Left cardiac atrium (tissue), 4 donors: ENCODE measurements at regions not wholly inside any gene's neighbourhood (a gene's known extent, or its start where the extent isn't known, plus 50 kb on each side); places are given as distances from the start of the nearest gene placed in this dataset.

Experiments used
- ATAC-seq, 2 donors: fragments of 200-7000 bp; cut with Tn5 transposase; one replicate each; pipeline ENCODE4 v1.9.1; 2020; ENCODE audit warnings: mild to moderate bottlenecking in 2 of 2, moderate library complexity in 2 of 2
- DNase-seq: peaks from one replicate; pipeline ENCODE4 v3.0.0-alpha.2; 2020
- intact Hi-C, 2 donors: fragments of 100-400 bp; cut with DNase I; formaldehyde crosslinking; loops; one replicate each; pipeline versions ENCODE4 v1.14.1 to v1.15.1; 2022 to 2023
- donor health status: DM: no; HTN: yes; CAD: no.
- donor health status: DM: no; HTN: yes; CAD: no; lungs with severe emphysema.
- donor health status: DM: yes; HTN: yes; CAD: no.
- donor health status: Dilated cardiomyopathy.

DNA sequence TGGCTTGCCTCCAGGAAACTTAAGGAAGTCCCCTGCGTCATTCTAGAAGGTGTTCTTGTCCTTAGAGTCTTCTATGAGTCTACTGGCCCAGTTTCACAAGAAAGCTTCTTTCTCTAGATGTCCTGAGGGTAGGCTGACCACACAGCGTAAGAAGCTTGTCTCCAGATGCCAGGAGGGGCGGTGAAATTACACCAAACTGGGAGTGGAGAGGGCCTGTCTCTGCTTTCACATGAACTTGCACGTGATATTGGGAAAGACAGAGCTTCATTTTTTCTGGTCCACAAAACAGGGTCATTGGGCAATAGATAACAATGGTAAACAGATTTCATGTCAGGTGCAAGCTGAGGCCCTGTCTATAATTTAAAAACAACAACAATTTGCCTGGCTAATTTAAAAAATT, 85.7 kb upstream of the TBX3 start:
- ATAC-seq (no peak), DNase-seq (no peak)
- intact Hi-C loops = no loop called here

DNA sequence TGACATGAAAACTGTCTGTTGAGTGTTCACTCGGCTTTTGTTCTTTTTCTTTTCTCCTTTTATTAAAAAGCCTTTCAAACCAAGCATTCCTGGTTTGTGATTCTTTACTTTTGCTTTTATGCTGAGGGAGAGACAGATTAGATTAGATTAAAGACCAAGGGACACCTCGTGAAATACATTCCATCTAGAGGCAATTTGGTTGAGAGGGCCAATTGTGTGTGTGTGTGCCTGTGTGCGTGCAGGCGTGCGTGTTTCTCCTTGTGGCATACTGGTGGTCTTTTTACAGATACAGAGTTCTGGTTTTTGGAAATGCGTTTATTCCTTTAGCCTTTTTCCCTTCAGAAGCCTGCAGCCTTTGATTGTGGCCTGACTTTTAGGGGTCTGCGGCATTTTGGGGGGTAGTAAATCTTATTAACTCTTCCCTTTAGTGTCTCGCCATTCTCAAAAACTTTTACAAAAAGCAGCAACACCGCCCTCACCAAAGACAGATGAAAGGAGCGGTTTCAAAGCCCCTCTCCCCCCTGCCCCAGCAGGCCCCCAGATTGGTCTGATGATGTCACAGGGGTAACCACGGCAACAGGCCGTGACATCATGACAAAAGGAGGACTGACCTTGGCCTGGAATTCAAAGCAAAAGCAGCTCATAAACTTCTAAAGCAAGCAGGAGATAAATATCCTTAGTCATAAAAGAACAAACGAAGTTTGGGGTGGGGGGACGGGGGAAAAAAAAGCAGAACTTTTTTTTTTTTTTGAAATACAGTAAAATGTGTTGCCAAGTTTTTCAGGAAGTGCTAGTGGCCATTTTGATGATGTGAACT, 84.1 kb upstream of the TBX3 start:
- ATAC-seq = no peak
- no peak for DNase-seq
- intact Hi-C loops = no loop called here

DNA sequence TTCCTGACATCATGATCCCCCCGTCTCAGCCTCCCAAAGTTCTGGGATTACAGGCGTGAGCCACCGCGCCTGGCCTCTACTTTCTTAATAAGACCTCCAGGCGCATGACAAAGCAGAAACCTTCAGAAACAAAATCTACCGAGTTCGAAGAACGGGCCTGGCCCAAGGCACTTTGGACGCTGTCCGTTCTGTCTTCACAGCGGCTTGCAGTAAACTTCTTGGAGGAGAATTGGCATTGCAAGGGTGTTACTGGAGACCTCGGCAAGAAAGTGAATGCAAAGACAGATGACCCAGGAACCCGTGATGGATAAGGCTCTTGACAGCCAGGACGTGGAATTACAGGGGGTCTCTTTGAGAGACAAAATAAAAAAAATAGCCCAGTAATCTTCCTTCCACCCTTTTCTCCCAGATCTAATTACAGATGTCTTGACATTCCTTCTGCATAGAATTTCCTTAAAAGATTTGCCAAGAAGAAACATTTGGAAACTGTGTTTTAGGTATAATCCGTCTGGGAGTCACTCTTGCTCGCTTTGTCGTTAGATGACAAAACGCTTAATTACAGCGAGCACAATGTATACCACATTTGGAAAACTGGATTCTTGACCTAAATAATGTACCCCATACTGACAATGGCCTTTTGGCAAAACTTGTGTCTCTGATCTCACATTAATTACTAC, 83.2 kb upstream of the TBX3 start:
- intact Hi-C loops = no loop called here
- ATAC-seq (no peak), DNase-seq (no peak)

GRCh38 chr12:114765960-114766691, 82.2 kb upstream of the TBX3 start:
- no peak for ATAC-seq
- intact Hi-C loops = no loop called here
- no peak for DNase-seq

DNA sequence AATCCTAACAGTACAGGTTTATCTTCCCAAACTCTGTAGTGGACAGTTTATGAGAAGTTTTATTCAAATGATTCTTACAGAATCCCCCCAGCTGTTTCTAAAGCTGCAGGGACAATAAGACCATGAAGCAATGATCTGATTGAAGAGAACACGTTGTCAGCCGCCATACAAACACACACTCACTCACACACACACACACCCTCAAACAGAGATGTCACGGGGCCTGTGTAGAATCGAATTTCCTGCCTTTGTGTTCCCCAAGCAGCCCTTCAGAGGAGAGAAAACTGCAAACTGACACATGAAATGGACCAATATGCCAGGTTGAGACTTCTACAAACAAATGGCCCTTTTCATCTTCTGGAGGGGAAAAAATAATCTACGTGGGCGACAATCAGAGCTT, 80.5 kb upstream of the TBX3 start:
- intact Hi-C loops = no loop called here
- no peak for DNase-seq
- no peak for ATAC-seq

DNA sequence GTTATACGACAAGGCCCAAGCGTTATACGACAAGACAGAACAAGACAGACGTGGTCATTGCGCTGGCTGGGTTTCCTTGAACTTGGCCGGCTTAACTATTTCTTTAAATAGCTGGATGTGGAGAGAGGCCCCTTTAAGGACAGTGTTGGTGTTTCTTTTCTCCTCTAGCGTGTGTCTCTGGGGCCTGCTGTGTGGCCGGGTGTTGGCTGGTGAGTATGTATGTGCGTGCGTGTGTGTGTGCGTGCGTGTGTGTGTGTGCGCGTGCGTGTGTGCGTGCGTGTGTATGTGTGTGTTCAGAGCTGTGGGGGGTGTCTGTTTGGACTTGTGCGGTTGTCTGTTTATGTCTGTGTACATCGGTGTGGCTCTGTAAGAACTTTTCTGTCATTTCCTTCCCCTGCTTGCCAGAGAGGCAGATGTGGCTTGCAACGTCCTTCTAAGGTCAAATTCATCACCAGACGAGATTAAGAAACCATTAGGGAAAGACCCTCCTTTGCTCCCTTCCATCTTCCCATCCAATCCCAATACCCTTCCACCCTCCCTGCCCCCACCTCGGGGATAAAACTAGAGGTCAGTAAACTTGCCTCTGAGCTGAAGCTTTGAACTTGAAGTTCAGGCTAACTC, 78.6 kb upstream of the TBX3 start:
- peak; percentile 68 to 75 for ATAC-seq
- DNase-seq = peak; percentile 21
- intact Hi-C loops = no loop called here

DNA sequence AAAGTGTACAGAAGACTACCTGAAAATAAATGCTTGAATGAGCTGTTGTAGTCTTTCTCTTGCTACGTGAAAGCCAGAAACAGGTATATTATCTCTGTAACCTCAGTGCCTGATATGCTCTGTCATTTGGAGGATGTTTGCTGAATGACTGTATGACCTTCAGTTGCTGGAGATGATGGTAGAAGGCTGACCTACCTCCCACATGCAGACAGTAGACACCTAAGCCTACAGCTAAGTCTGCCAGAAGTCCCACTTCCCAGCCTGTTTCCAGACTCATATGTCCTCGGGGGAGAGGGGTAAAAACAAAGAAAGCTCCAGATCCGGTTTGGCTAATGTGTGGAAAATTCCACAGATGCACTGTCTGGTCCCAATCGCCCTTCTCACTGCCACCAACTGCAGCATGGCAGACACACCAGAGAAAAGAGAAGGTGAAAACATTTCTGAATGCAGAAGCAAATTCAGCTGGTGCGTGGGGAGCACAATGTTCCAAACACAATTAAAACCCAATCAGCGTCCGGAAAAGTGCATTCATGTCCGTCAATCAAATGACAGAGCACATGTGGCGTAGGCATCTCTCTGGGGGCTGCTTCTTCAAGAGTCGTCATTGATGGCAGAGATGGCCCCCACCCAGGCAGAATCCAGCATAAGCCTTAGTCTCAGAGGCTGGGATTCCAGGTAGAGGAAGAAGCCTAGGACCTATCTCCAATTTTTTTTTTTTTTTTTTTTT, 76.3 kb upstream of the TBX3 start:
- intact Hi-C loops = no loop called here
- no peak for DNase-seq
- ATAC-seq = no peak

GRCh38 chr12:114759635-114760034, 75.7 kb upstream of the TBX3 start:
- no peak for ATAC-seq
- intact Hi-C loops = no loop called here
- no peak for DNase-seq

GRCh38 chr12:114757684-114758325, 73.8 kb upstream of the TBX3 start:
- ATAC-seq (no peak), DNase-seq (no peak)
- intact Hi-C loops = no loop called here

GRCh38 chr12:114752217-114752616, 68.2 kb upstream of the TBX3 start:
- ATAC-seq (no peak), DNase-seq (no peak)
- intact Hi-C loops = no loop called here

- DNase-seq = no peak
- intact Hi-C loops = no loop called here
- no peak for ATAC-seq
Observed at GRCh38 chr12:114751712-114752111, 67.7 kb upstream of the TBX3 start.

DNA sequence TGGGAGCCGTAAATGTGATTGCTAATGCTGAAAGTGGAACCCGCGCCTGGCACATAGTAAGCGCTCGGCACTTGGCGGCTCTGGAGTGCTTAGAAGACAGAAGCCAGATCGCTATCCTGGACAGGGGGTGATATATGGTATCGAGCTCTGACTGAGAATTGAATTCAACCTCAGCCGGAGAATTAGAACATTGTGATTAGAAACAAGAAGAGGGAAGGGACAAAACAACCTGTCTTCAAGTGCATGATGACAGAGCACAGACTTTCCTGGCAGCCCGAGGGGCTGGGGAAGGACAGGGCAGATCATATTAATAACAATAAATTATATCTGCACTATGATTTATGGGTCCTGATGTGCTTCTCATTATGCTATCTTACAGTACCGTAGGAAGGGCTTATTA, 66.9 kb upstream of the TBX3 start:
- intact Hi-C loops = no loop called here
- ATAC-seq = no peak
- no peak for DNase-seq

GRCh38 chr12:114749065-114749464, 65.1 kb upstream of the TBX3 start:
- intact Hi-C loops = no loop called here
- DNase-seq (no peak), ATAC-seq (no peak)

GRCh38 chr12:114747012-114747858, 63.3 kb upstream of the TBX3 start:
- intact Hi-C loops = no loop called here
- DNase-seq = no peak
- no peak for ATAC-seq

GRCh38 chr12:114746297-114747011, 62.5 kb upstream of the TBX3 start:
- intact Hi-C loops = no loop called here
- no peak for ATAC-seq
- no peak for DNase-seq

GRCh38 chr12:114744691-114745090, 60.7 kb upstream of the TBX3 start:
- DNase-seq (no peak), ATAC-seq (no peak)
- intact Hi-C loops = no loop called here

DNA sequence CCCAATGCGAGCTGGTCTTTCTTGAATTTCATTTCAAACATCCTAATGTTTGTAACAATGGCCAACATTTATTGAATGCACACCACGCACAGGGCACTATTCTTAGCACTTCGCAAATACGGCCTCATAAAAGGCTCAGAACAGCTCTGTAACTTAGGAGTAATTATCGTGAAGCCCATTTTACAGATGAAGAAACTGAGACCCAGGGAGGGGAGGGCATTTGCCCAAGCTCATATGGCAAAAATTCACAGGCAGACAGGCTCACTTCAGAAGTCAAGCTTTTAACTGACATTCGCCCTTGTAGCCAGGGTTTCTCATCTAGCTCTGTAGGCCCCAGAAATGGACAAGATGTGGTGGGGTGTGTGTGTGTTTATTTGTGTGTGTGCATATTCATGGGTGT, 60.3 kb upstream of the TBX3 start:
- DNase-seq = no peak
- intact Hi-C loops = no loop called here
- ATAC-seq = no peak
